ENCODE measurements at regions not wholly inside any gene's neighbourhood (a gene's known extent, or its start where the extent isn't known, plus 50 kb on each side); places are given as distances from the start of the nearest gene placed in this dataset.

DNA sequence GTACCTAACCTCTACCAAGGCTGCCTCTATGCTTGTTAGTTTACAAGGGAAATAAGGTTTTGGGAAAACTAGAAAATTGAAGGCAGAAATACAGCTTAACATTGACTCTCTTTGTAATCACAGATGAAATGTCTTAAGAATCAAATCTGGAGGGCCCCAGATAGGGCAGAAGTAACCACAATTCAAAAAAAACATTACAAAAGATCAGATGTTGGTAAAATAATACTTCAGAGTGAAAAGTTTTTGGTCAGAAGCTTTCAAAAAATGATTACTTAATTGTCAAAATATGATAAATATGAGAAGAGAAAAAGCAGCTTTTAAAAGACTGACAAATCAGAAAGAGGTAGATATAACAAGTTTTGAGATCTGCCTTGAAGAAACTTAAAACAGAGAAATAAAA, 425.1 kb upstream of the NECTIN3 start:
- BruUV-seq (replicated peaks) = no TSS peak
- RAD21 ChIA-PET (ENCODE audit: unreplicated experiment) = no interaction called here
- H3K4me3 ChIP-seq = no peak overlapping the region
- CTCF ChIA-PET = no interaction called here
- DNase-seq (ENCODE audit: low read depth, low spot score) (no peak), ATAC-seq (no peak), FAIRE-seq (no peak)
- no peak overlapping the region for H3K4me2 ChIP-seq (ENCODE audit: control insufficient read depth, insufficient read depth)
- no peak overlapping the region for H3K9ac ChIP-seq (ENCODE audit: control insufficient read depth, insufficient read depth, low read length)
- no peaks in the 10 kb centered on the region for H3K4me1 ChIP-seq (ENCODE audit: control insufficient read depth, insufficient read depth, low read length)
- POLR2A ChIA-PET = no interaction called here
- in situ Hi-C loops (cut with MboI) (no loop called here), intact Hi-C loops (cut with micrococcal nuclease; ENCODE audit: unreplicated experiment) (no loop called here)
- SMC1A ChIA-PET (ENCODE audit: uncharacterized antibody, unreplicated experiment) = interaction anchor here (1.7 kb wide), 1 partner anchor 11 kb away, joined by 3 read pairs; no protein-coding TSS in a partner anchor
- no peak overlapping the region for H3K27ac ChIP-seq (ENCODE audit: control insufficient read depth, insufficient read depth)
- H3K36me3 ChIP-seq (ENCODE audit: control insufficient read depth in 2 of 2, insufficient read depth in 2 of 2, low read length in 1 of 2) = no peaks in the 10 kb centered on the region
- no peak overlapping the region for H2AFZ ChIP-seq (ENCODE audit: control insufficient read depth, low read depth, low read length)
- no peaks in the 10 kb centered on the region for H3K79me2 ChIP-seq (ENCODE audit: control insufficient read depth, insufficient read depth, low read length)
- no peak for TF ChIP-seq NFYA (IDR thresholded peaks at IDR 0.05; ENCODE audit: borderline replicate concordance, low read depth, low read length)
- no peak for TF ChIP-seq NFIC (IDR thresholded peaks at IDR 0.05; ENCODE audit: low read depth, low read length)
- TF ChIP-seq, protein P1, sequence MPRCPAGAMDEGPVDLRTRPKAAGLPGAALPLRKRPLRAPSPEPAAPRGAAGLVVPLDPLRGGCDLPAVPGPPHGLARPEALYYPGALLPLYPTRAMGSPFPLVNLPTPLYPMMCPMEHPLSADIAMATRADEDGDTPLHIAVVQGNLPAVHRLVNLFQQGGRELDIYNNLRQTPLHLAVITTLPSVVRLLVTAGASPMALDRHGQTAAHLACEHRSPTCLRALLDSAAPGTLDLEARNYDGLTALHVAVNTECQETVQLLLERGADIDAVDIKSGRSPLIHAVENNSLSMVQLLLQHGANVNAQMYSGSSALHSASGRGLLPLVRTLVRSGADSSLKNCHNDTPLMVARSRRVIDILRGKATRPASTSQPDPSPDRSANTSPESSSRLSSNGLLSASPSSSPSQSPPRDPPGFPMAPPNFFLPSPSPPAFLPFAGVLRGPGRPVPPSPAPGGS (IDR thresholded peaks at IDR 0.05; ENCODE audit: borderline replicate concordance, insufficient read depth, low read depth, low read length, poor library complexity, severe bottlenecking) = no peak
- TF ChIP-seq CHD4 (IDR thresholded peaks at IDR 0.05) = no peak
- no peak for TF ChIP-seq MYC (IDR thresholded peaks at IDR 0.05; ENCODE audit: insufficient read depth, insufficient read length, insufficient replicate concordance, low read length, severe bottlenecking)
- TF ChIP-seq RBBP5 (conservative IDR thresholded peaks at IDR 0.05) = no peak
- TF ChIP-seq WRNIP1 (IDR thresholded peaks at IDR 0.05; ENCODE audit: borderline replicate concordance, low read depth, low read length) = no peak
- TF ChIP-seq, protein P2, sequence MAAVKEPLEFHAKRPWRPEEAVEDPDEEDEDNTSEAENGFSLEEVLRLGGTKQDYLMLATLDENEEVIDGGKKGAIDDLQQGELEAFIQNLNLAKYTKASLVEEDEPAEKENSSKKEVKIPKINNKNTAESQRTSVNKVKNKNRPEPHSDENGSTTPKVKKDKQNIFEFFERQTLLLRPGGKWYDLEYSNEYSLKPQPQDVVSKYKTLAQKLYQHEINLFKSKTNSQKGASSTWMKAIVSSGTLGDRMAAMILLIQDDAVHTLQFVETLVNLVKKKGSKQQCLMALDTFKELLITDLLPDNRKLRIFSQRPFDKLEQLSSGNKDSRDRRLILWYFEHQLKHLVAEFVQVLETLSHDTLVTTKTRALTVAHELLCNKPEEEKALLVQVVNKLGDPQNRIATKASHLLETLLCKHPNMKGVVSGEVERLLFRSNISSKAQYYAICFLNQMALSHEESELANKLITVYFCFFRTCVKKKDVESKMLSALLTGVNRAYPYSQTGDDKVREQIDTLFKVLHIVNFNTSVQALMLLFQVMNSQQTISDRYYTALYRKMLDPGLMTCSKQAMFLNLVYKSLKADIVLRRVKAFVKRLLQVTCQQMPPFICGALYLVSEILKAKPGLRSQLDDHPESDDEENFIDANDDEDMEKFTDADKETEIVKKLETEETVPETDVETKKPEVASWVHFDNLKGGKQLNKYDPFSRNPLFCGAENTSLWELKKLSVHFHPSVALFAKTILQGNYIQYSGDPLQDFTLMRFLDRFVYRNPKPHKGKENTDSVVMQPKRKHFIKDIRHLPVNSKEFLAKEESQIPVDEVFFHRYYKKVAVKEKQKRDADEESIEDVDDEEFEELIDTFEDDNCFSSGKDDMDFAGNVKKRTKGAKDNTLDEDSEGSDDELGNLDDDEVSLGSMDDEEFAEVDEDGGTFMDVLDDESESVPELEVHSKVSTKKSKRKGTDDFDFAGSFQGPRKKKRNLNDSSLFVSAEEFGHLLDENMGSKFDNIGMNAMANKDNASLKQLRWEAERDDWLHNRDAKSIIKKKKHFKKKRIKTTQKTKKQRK (IDR thresholded peaks at IDR 0.05; ENCODE audit: low read depth, low read length) = no peak
- TF ChIP-seq, protein P3, sequence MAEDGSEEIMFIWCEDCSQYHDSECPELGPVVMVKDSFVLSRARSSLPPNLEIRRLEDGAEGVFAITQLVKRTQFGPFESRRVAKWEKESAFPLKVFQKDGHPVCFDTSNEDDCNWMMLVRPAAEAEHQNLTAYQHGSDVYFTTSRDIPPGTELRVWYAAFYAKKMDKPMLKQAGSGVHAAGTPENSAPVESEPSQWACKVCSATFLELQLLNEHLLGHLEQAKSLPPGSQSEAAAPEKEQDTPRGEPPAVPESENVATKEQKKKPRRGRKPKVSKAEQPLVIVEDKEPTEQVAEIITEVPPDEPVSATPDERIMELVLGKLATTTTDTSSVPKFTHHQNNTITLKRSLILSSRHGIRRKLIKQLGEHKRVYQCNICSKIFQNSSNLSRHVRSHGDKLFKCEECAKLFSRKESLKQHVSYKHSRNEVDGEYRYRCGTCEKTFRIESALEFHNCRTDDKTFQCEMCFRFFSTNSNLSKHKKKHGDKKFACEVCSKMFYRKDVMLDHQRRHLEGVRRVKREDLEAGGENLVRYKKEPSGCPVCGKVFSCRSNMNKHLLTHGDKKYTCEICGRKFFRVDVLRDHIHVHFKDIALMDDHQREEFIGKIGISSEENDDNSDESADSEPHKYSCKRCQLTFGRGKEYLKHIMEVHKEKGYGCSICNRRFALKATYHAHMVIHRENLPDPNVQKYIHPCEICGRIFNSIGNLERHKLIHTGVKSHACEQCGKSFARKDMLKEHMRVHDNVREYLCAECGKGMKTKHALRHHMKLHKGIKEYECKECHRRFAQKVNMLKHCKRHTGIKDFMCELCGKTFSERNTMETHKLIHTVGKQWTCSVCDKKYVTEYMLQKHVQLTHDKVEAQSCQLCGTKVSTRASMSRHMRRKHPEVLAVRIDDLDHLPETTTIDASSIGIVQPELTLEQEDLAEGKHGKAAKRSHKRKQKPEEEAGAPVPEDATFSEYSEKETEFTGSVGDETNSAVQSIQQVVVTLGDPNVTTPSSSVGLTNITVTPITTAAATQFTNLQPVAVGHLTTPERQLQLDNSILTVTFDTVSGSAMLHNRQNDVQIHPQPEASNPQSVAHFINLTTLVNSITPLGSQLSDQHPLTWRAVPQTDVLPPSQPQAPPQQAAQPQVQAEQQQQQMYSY (CRISPR knock-in tag; IDR thresholded peaks at IDR 0.05) = no peak
- TF ChIP-seq GABPA (IDR thresholded peaks at IDR 0.05; ENCODE audit: low read depth) = no peak
- no peak for TF ChIP-seq BCL11A (IDR thresholded peaks at IDR 0.05; ENCODE audit: low read depth, low read length)
- TF ChIP-seq, protein P4, sequence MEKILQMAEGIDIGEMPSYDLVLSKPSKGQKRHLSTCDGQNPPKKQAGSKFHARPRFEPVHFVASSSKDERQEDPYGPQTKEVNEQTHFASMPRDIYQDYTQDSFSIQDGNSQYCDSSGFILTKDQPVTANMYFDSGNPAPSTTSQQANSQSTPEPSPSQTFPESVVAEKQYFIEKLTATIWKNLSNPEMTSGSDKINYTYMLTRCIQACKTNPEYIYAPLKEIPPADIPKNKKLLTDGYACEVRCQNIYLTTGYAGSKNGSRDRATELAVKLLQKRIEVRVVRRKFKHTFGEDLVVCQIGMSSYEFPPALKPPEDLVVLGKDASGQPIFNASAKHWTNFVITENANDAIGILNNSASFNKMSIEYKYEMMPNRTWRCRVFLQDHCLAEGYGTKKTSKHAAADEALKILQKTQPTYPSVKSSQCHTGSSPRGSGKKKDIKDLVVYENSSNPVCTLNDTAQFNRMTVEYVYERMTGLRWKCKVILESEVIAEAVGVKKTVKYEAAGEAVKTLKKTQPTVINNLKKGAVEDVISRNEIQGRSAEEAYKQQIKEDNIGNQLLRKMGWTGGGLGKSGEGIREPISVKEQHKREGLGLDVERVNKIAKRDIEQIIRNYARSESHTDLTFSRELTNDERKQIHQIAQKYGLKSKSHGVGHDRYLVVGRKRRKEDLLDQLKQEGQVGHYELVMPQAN (conservative IDR thresholded peaks at IDR 0.05) = no peak
- TF ChIP-seq STAT3 (IDR thresholded peaks at IDR 0.05; ENCODE audit: low read depth, low read length) = no peak
- no peaks in the 10 kb centered on the region for H3K27me3 ChIP-seq (replicated peaks in 1 of 2; ENCODE audit: control insufficient read depth in 2 of 2, insufficient read depth in 2 of 2, low read length in 1 of 2)
- H4K20me1 ChIP-seq (ENCODE audit: control insufficient read depth, insufficient read depth) = no peaks in the 10 kb centered on the region
- no peaks in the 10 kb centered on the region for H3K9me3 ChIP-seq (replicated peaks; ENCODE audit: control insufficient read depth, insufficient read depth, low read length)

All from GM12878 (cell line).